ENCODE measurements at regions not wholly inside any gene's neighbourhood (a gene's known extent, or its start where the extent isn't known, plus 50 kb on each side); places are given as distances from the start of the nearest gene placed in this dataset.

- TF ChIP-seq CTCF (IDR thresholded peaks at IDR 0.05; ENCODE audit: poor library complexity) (no peak), EZH2 (IDR thresholded peaks at IDR 0.05; ENCODE audit: borderline replicate concordance) (no peak), EZH2phosphoT487 (IDR thresholded peaks at IDR 0.05; ENCODE audit: low read depth, severe bottlenecking, unreplicated experiment) (no peak)
Measured at GRCh38 chr5:77156379-77156778, 54.1 kb upstream of the PDE8B start.
